CD14-positive monocyte (primary cell): ENCODE measurements at regions not wholly inside any gene's neighbourhood (a gene's known extent, or its start where the extent isn't known, plus 50 kb on each side); places are given as distances from the start of the nearest gene placed in this dataset.
"Not testable (repeated sequence)": the region's sequence is repeated elsewhere in the genome, so short reads cannot be mapped to it uniquely, and the experiment has no call there.

Experiments
- DNase-seq, 3 donors: peaks; one replicate each; pipeline ENCODE4 v3.0.0-alpha.2; 2011 to 2022
- H2AFZ ChIP-seq: 2 replicates; pipeline ENCODE4 v1.6.0; 2012; ENCODE audit warnings: mild to moderate bottlenecking, low read depth, low read length, inconsistent platforms; ENCODE audit not compliant: insufficient read depth, poor library complexity, severe bottlenecking
- H3K27ac ChIP-seq, 2 donors: 1 replicate in 1 of 2; 2 replicates in 1 of 2; pipeline ENCODE4 v1.5.1; 2012 to 2013; ENCODE audit warnings: low read length in 2 of 2, control low read depth in 1 of 2, inconsistent platforms in 1 of 2, low read depth in 1 of 2, mild to moderate bottlenecking in 1 of 2
- H3K27me3 ChIP-seq, 2 donors: one replicate each; pipeline versions ENCODE4 v1.6.0 to v1.6.1; 2011 to 2013; ENCODE audit warnings: low read length in 2 of 2; ENCODE audit not compliant: control insufficient read depth in 2 of 2, insufficient read depth in 2 of 2
- H3K36me3 ChIP-seq, 2 donors: replicated peaks in 1 of 2; 1 replicate in 1 of 2; 2 replicates in 1 of 2; pipeline versions ENCODE4 v1.5.1 to v1.6.1; 2012 to 2013; ENCODE audit warnings: low read length in 2 of 2, control low read depth in 1 of 2, inconsistent platforms in 1 of 2, mild to moderate bottlenecking in 1 of 2; ENCODE audit not compliant: insufficient read depth in 2 of 2, control insufficient read depth in 1 of 2
- H3K4me1 ChIP-seq, 2 donors: 1 replicate in 1 of 2; 2 replicates in 1 of 2; pipeline versions ENCODE4 v1.5.1 to v1.6.1; 2012 to 2013; ENCODE audit warnings: low read length in 2 of 2, control low read depth in 1 of 2, inconsistent platforms in 1 of 2, mild to moderate bottlenecking in 1 of 2, moderate library complexity in 1 of 2; ENCODE audit not compliant: insufficient read depth in 2 of 2, control insufficient read depth in 1 of 2
- H3K4me2 ChIP-seq: replicated peaks from 2 replicates; pipeline ENCODE3; 2012; ENCODE audit warnings: low read length, moderate library complexity, mild to moderate bottlenecking; ENCODE audit not compliant: poor library complexity, severe bottlenecking; ENCODE audit errors: extremely low read depth
- H3K4me3 ChIP-seq, 3 experiments: fragments of 200-600 bp in 1 of 3; sonication (generic) in 1 of 3; replicated peaks in 1 of 3; 1 replicate in 2 of 3; 2 replicates in 1 of 3; pipeline ENCODE4 v1.5.1; 2011 to 2013; ENCODE audit warnings: low read length in 3 of 3, mild to moderate bottlenecking in 3 of 3, control low read depth in 2 of 3, low read depth in 2 of 3, inconsistent platforms in 1 of 3, moderate library complexity in 1 of 3
- H3K79me2 ChIP-seq: 2 replicates; pipeline ENCODE4 v1.6.0; 2012; ENCODE audit warnings: mild to moderate bottlenecking, control low read depth, inconsistent platforms, low read length, moderate library complexity; ENCODE audit not compliant: insufficient read depth
- H3K9ac ChIP-seq: 2 replicates; pipeline ENCODE4 v1.6.0; 2017; ENCODE audit warnings: low read length, mild to moderate bottlenecking; ENCODE audit not compliant: insufficient read depth, poor library complexity, severe bottlenecking
- H3K9me3 ChIP-seq, 2 donors: replicated peaks in 1 of 2; 1 replicate in 1 of 2; 2 replicates in 1 of 2; pipeline versions ENCODE4 v1.5.1 to v1.6.1; 2012 to 2013; ENCODE audit warnings: low read length in 2 of 2, control low read depth in 1 of 2; ENCODE audit not compliant: control insufficient read depth in 1 of 2, insufficient read depth in 1 of 2
- H4K20me1 ChIP-seq: 2 replicates; pipeline ENCODE4 v1.6.0; 2012; ENCODE audit warnings: mild to moderate bottlenecking, low read length, control low read depth, moderate library complexity; ENCODE audit not compliant: insufficient read depth
- H3K27ac Mint-ChIP-seq, 7 donors: one replicate each; pipeline ENCODE4 v1.8.0; 2020; ENCODE audit warnings: mild to moderate bottlenecking in 7 of 7, mixed read lengths in 7 of 7, moderate library complexity in 6 of 7, inconsistent platforms in 2 of 7
- H3K27me3 Mint-ChIP-seq, 3 donors: one replicate each; pipeline ENCODE4 v1.8.0; 2021 to 2022; ENCODE audit warnings: low read depth in 3 of 3, mild to moderate bottlenecking in 3 of 3, mixed read lengths in 3 of 3, moderate library complexity in 3 of 3, inconsistent platforms in 1 of 3
- H3K36me3 Mint-ChIP-seq, 2 donors: one replicate each; pipeline ENCODE4 v1.8.0; 2020; ENCODE audit warnings: mixed read lengths in 2 of 2, inconsistent platforms in 1 of 2, mild to moderate bottlenecking in 1 of 2
- H3K4me1 Mint-ChIP-seq: one replicate; pipeline ENCODE4 v1.8.0; 2020; ENCODE audit warnings: mild to moderate bottlenecking, mixed read lengths
- H3K4me3 Mint-ChIP-seq, 2 donors: one replicate each; pipeline ENCODE4 v1.8.0; 2020; ENCODE audit warnings: mild to moderate bottlenecking in 2 of 2, mixed read lengths in 2 of 2, moderate library complexity in 1 of 2
- H3K9me3 Mint-ChIP-seq, 7 donors: one replicate each; pipeline ENCODE4 v1.8.0; 2020 to 2022; ENCODE audit warnings: mixed read lengths in 7 of 7, mild to moderate bottlenecking in 6 of 7, moderate library complexity in 6 of 7, inconsistent platforms in 2 of 7
- WGBS: methylation state at CpG from one replicate; pipeline ENCODE4 v1.1.5; 2013; ENCODE audit warnings: missing lambda C conversion rate; ENCODE audit not compliant: insufficient coverage; 5-methylcytosine and 5-hydroxymethylcytosine counted together
- intact Hi-C, 2 donors: fragments of 100-400 bp; cut with micrococcal nuclease; formaldehyde crosslinking; loops; one replicate each; pipeline versions ENCODE4 v1.15.0 to v1.15.1; 2023

DNA sequence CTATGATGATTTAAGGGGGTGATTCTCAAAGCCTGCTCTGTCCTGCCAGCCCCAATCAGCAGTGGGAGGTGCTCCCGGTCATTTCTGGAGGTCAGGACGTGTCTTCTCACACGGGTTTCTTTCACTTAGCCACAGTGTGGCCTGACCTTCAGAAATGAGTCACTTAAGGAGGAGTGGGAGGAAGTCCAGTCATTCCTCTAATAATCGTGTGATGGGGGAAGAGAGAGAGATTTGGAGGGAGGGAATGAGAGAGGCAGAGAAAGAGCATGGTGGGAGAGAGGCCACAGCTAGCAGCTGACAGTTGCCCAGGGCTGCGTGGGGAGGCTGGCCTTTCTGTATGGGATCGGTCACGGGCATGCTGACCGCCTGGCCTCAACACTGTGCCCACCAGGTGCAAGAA is 142.6 kb upstream of the ZNF469 start:
- 33% methylated on average over 1 of the region's 8 CpGs for WGBS
- H3K27ac ChIP-seq, H3K9me3 Mint-ChIP-seq, intact Hi-C loops, H3K4me1 ChIP-seq, H3K36me3 ChIP-seq, H4K20me1 ChIP-seq, H3K4me3 ChIP-seq, H3K4me3 Mint-ChIP-seq, H2AFZ ChIP-seq, H3K9me3 ChIP-seq, H3K27me3 ChIP-seq, H3K9ac ChIP-seq, H3K79me2 ChIP-seq, H3K36me3 Mint-ChIP-seq, H3K4me2 ChIP-seq, H3K4me1 Mint-ChIP-seq: not testable (repeated sequence)
- DNase-seq = peak in 2 of 3 donors; percentile 27 to 37
- H3K27me3 Mint-ChIP-seq = peaks cover 6 to 15% (median 14%) of the 10 kb centered on the region in 3 donors
- peak overlapping the region in 2 of 7 donors; percentile 32 to 84 for H3K27ac Mint-ChIP-seq

DNA sequence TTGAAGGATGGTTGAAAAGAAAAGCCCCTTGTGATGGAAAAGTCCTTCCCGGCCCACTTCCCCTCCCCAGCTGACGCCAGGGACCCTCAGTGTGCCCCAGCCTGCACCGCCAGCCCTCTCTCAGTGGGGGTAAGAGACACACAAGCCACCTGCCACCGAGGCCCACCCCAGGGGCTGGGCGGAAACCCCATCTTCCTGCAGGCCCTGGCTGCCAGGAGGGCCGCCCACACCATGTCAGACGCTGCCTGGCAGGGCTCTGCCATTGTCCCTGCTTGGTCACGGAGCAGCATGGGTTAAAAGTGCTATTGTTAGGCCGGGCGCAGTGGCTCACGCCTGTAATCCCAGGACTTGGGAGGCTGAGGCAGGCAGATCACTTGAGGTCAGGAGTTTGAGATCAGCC is 142.0 kb upstream of the ZNF469 start:
- H3K36me3 ChIP-seq, H3K4me3 Mint-ChIP-seq, H3K4me2 ChIP-seq, H3K9me3 ChIP-seq, intact Hi-C loops, H3K9me3 Mint-ChIP-seq, H3K4me3 ChIP-seq, H3K27me3 ChIP-seq, H2AFZ ChIP-seq, H3K4me1 Mint-ChIP-seq, H3K36me3 Mint-ChIP-seq, H3K4me1 ChIP-seq, H3K9ac ChIP-seq, H4K20me1 ChIP-seq, H3K27ac ChIP-seq, DNase-seq, H3K79me2 ChIP-seq: not testable (repeated sequence)
- Mint-ChIP-seq H3K27me3 (peaks cover 3 to 14% (median 12%) of the 10 kb centered on the region in 3 donors), H3K27ac (peak overlapping the region in 1 of 7 donors; percentile 58)
- WGBS = 72% methylated on average over 6 of the region's 11 CpGs

DNA sequence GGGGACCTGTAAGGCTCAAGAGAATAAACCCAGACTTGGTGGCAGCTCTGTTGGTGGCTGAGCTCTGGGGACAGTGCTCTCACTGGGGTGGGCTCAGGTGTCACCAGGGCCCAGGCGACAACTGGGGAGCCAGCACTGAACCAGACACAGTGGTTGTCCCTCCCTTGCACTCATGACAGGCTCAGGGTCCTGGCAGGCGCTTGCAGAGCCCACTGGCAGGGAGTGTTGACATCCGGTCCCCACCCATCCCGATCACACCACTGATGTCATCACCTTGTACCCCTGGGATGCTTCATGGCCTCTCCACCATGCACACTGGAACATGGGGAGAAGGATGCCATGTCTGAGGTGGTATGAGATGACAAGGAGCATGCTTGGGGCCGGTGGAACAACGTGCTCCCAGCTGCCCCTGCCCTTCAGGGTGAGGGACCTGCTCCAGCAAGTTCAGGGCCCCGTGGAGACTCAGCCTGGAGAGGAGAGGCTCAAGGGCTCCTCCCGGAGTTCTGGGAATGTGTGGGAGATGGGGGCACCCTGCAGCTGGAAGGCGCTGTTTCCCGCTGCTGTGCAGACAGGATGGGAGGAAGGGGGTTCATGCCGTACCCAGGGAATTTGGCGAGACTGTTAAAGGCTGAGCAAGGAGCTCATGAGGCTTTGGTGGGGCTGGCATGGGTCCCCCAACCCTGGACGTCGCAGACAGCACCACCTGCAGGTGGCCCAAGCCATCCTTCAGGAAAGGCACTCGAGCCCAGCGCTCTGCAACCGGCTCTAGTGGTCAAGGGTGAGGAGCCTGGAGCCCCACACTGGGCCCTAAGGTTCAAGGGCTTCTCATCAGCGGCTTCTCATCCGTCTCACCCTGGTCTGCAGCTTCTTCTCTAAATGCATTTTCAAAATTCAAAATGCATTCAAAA is 141.1 kb upstream of the ZNF469 start:
- H3K9me3 Mint-ChIP-seq, intact Hi-C loops, H3K27me3 ChIP-seq, H3K79me2 ChIP-seq, H3K4me1 Mint-ChIP-seq, H2AFZ ChIP-seq, H3K4me3 ChIP-seq, DNase-seq, H3K9me3 ChIP-seq, H3K4me3 Mint-ChIP-seq, H3K36me3 ChIP-seq, H3K4me2 ChIP-seq, H4K20me1 ChIP-seq, H3K36me3 Mint-ChIP-seq, H3K27ac Mint-ChIP-seq, H3K27ac ChIP-seq, H3K9ac ChIP-seq, H3K4me1 ChIP-seq: not testable (repeated sequence)
- H3K27me3 Mint-ChIP-seq = peaks cover 2 to 14% (median 9%) of the 10 kb centered on the region in 3 donors
- WGBS = 74% methylated on average over 11 of the region's 19 CpGs

DNA sequence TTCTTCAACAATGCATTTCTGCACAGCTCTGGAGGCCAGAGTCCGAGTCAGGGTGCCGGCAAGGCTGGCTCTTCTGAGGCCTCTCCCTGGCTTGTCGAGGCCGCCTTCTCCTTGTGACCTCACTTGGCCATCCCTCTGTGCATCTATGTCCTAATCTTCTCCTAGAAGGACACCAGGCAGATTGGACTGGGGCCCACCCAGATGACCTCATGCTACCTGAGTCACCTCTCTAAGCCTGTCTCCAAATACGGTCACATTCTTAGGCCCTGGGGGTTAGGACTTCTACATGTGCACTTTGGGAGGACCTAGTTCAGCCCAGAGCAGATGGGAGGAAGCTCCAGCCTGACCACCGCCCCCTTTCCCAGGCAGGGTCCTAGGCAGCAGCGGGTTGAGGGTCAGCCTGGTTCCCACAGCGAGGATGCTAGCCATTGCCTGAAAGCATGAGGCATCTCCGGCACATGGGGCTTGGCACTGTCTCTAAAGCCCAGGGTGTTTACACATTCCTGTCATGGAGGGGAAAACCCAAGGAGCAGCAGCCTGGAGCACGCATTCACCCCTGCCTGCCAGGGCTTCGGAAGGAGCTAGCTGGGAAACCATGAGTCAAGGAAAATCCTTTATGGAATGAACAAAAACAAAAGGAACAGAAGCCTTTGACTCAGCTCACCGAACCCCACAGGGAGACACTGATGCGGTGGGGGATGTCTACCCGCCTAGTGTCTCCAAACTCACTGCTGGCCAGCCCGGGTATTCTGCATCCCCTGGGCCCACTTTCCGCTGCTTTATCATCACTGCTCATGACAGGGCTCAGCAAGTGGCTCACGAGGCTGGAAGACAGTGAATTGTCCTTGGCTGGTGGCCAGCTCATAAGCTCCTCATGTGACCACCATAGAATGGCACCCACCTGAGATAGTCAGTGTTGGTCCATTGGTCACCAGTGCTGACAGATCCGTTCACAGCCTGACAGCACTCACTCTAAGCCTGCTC is 140.2 kb upstream of the ZNF469 start:
- H3K9me3 Mint-ChIP-seq, H3K9ac ChIP-seq: not testable (repeated sequence)

More for the DNA sequence above, 140.2 kb upstream of the ZNF469 start:
- H3K4me1 ChIP-seq, H3K4me3 ChIP-seq, H3K4me3 Mint-ChIP-seq, H3K27ac ChIP-seq, intact Hi-C loops, H4K20me1 ChIP-seq, DNase-seq, H3K36me3 Mint-ChIP-seq, H2AFZ ChIP-seq, H3K9me3 ChIP-seq, H3K36me3 ChIP-seq, H3K27me3 ChIP-seq, H3K4me2 ChIP-seq, H3K79me2 ChIP-seq, H3K4me1 Mint-ChIP-seq: not testable (repeated sequence)
- WGBS = 94% methylated on average over 13 of the region's 18 CpGs
- H3K27ac Mint-ChIP-seq = peak overlapping the region in 1 of 7 donors; percentile 64
- peaks cover 2 to 13% (median 9%) of the 10 kb centered on the region in 3 donors for H3K27me3 Mint-ChIP-seq
